ENCODE measurements at regions not wholly inside any gene's neighbourhood (a gene's known extent, or its start where the extent isn't known, plus 50 kb on each side); places are given as distances from the start of the nearest gene placed in this dataset.
"Not testable (repeated sequence)": the region's sequence is repeated elsewhere in the genome, so short reads cannot be mapped to it uniquely, and the experiment has no call there.

DNA sequence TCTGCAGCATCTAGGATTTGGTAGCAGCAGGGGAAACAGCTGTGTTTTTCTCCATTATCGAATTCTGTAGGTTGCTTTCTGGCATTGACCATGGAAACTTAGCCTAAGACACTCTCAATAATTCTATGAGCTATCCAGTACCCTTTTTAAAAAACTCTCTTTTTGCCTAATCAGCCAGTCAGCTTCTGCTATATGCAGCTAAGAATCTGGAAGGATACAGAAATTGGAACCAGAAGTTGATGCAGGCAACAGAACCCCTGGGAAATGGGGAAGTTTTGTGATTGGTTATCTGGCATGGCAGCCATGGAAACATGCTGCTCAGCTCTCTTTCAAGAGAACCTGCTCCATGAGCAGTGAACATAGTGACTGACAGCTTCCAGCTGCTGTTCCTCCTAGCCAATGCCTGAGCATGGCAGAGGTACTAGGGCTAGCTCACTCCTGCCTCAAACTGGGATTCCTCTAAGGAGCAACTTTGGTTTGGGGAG is 417.6 kb upstream of the MAOA start:
- no peak for DNase-seq

DNA sequence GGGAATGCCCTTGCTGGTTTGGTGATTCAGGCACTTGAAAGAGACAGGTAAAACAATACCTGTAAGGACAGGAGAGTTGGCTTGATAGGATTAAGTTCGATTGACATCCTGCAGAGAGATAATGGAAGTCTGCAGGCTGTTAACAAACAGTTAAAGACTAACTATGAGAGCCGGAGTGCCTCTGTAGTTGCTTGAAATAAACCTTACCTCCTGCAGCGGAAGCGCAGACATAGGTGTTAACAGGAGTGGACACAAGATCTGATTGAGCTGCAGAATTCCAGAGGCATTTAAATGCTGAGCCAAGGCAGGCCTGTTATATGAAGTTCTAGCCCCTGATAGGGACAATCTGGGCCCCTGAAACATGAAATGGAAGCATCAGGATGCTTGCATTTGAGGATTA is 416.7 kb upstream of the MAOA start:
- DNase-seq: no peak

DNA sequence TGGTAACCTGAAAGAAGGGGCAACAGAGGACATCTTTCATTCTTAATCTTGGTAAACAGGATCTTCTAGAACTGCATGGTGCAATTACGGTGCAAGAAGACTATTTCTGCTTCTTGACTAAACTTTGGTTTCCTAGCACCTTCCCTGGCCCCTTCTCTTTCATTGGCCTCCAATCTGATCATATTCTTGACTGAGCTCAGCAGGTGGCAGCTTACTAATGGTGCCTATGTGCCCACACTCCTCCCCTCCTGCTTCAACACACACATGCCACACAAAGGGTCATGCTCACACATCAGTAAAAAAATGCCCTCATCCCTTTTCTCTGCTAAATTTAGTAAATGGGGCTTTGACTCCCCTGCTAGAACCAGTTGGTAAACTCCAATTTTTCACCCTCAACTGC is 400.5 kb upstream of the MAOA start:
- no peak for DNase-seq

DNA sequence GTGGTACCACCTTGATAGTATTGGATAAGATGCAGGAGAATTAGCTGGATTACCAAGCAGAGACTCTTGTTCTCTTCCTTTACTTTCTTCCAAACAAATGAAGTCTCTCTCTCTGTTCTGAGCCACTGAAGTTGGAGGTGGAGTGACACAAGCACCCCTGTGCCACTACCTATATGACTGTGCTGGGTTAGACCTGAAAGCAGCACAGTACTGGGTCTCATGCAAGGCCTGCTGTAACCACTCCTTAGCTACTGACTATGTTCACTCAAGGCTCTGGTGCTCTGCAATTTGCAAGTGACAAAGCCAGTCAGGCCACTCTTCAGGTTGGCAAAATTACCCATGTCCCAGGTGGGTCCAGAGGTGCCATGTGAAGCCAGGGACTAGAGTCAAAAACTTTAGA is 389.6 kb upstream of the MAOA start:
- DNase-seq: no peak

DNA sequence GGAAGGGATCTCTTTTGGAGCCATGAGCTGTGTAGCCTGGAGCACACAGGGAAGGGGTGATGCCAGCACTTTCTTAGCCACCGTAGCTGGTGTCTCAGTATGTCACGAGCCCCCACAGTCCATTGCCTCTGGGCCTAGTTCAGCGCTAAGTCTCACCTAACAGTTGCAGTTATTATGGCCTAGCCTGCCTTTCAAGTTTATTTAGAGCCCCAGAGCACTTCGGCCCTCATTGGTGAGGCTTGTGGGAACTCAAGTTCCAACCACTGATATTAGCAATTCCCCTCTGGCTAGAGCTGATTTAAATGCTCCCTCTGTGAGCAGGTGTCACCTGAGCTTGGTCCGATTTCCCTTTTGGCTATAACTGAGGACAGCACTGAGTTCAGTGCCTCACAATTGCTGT is 388.4 kb upstream of the MAOA start:
- no peak for DNase-seq

DNA sequence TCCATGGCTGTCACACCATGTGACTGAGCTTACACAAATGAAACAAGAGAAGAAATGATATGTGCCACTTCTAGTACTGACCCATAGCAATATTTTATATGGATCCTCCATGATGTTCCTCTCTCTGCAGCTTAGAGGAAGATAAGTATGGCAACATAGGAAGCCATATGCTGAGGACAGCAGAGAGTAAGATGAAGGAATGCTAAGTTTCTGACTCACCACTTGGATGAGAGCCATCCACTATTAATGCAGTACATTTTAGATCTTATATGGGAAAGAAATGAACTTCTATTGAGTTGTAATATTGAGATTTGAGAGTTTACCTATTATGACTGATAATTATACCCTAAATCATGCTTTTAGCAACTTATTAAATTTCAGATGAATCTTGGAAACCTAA is 386.9 kb upstream of the MAOA start:
- no peak for DNase-seq

DNA sequence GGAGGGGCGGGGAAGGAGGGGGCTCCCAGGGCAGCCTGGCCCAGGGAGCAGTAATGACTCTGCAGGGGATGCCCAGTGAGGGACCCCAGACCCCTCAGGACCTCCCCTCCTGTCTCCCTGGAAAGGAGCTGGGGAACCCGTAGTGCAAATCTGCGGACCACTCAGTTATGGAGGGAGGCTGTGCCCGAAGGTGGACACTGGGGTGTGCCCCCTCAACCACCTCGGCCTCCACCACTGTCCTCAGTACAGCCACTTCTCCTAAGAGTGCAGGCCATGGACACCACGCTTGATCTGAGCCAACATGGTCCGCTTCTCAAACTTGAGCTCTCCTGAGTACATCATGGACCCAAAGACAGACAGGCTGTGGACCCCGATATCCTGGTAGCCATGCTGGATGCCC is 378.2 kb upstream of the MAOA start:
- no peak for DNase-seq

DNA sequence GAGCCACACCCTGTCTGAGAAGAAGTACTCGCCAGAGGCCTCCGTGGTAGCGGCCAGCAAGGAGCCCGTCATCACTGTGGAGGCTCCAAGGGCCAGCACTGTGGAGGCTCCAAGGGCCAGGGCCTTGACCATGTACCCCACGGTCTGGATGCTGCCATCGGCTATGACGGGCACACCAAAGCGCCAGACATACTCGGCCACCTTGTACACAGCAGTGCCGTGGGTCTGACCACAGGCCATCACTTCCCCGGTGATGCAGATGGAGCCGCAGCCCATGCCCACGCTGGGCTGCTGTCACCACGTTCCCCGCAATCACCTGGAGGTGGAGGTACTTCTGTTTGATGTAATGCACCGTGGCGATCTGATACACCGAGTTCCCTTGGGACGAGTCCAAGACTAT is 377.7 kb upstream of the MAOA start:
- no peak for DNase-seq

DNA sequence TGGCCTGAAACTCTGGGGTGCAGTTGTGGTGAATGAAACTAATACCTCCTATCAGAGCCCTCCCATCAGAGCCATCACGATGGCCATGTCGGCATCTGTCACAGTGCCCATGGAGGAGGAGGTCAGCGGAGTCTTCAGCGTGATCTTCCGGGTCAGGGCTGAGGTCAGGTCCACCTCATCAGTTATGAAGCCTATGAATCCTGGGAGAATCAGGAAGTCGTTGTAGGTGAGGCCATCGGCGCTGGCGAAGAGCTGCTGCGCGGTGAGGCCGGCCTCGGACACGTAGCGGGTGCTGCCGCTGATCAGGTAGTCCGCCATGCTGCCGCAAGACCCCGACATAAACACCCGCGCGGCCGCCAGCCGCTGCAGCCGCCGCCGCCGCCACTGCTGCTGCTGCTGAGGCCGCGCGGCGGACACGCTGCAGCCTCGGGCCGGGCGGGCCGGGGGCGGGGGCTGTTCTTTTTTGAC is 376.7 kb upstream of the MAOA start:
- no peak for DNase-seq

DNA sequence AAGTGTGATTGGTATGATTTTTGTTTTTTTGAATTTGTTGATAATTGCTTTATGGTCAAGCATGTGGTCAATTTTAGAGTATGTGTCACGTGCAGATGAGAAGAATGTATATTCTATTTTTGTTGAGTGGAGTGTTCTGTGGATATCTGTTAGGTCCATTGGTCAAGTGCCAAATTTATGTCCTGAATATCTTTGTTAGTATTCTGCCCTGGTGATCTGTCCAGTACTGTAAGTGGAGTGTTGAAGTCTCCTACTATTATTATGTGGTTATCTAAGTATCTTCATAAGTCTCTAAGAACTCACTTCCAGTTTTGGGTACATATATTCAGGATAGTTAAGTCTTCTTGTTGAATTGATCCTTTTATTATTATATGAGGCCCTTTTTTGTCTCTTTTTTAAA is 372.9 kb upstream of the MAOA start:
- no peak for DNase-seq

DNA sequence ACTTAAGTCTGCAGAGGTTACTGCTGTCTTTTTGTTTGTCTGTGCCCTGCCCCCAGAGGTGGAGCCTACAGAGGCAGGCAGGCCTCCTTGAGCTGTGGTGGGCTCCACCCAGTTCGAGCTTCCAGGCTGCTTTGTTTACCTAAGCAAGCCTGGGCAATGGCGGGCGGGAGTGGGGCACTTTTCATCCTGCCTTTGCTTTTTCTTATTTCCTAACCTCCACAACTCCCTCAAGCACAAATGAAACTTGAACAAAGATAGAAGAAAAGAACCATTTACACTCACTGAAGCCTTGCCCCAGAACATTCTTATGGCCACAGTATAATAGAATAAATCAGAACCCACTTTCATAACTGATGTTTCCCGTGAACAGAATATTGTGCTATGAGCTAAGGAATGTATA is 344.5 kb upstream of the MAOA start:
- not testable (repeated sequence) for DNase-seq

DNA sequence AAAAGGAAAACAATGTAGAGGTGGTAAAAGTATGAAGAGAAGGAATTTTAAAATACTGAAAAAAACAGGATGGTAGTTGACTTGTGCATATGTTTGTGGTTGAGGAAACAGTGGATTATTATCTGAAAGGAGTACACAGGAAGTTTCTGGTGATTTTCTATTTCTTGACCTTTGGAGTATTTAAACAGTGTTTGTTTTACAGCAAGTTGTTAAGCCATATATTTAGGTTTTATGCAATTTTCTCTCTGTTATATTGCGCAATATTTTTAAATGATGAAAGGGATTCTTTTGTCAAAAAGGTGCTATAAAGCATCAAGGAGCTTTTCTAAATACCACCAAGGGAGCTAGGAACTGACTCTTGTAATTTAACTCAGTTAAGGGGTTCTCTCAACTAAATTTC is 343.1 kb upstream of the MAOA start:
- DNase-seq: no peak

DNA sequence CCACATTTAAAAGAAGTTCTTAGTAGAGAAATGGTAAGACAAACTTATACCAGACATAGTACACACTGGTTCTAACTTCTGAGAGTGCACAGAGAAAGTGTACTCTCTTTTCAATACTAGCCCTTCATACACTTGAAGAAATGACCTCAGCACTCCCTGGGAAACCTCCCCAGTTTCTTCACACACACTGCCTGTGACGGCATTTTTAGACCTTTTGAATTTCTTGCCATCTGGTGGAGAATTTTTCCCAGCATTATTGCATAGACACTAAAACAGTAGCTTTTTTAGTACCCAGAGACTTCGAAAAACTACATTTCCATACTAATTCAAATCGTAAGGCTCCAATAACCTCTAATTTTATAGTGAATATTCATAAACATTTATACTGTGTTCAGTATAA is 341.6 kb upstream of the MAOA start:
- no peak for DNase-seq

DNA sequence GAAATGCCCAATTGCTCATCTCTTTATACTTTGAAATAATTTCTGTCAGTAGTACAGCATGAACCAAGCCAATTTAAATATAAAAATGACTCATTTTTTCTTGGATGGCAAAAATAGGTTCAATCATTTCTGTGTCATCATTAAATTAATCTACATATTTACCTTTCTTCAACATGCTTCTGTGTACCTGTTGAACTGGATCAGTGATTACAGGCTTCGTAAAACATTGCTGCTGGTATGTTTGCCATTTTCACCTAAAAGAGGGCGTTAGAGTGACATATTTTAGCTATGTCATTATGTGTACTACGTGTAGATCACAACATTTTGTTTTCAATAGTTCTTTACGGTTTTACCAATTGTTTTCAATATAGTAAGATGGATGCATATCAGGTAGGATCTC is 340.5 kb upstream of the MAOA start:
- DNase-seq: no peak

DNA sequence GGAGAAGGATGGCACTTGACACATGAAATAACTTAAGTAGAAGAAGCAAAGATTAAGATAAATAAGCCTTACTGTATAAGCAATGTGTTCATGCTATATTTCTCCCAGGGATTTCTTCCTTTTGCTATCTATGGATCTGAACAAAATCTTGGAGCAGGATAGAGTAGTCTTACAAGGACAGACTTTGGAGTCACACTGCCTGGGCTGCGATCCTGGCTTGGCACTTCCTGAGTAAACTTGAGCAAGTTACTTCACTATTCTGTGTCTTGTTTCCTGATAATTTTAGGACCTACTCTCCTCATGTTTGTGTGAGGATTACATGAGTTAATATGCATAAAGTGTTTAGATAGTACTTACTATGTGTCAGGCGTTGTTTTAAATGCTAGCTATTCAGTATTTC is 340.0 kb upstream of the MAOA start:
- DNase-seq: no peak

DNA sequence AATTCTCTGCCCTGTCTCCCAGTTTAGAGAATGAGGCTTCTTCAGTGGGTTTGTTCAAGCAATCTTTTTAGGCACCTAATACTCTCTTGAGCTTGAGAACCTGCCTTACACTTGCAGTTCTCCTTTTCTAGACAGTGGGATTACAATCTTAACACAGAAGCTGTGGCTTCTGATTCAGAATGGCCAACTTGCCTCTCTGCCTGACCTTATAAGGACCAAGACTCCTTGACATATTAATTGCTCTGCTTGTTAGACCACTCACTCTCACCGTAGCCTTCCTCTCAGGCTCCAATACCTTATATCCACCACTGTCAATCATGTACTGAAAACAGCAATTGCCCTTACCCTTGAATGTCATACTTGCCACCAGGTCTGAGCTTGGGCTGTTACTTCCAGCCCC is 338.7 kb upstream of the MAOA start:
- no peak for DNase-seq

DNA sequence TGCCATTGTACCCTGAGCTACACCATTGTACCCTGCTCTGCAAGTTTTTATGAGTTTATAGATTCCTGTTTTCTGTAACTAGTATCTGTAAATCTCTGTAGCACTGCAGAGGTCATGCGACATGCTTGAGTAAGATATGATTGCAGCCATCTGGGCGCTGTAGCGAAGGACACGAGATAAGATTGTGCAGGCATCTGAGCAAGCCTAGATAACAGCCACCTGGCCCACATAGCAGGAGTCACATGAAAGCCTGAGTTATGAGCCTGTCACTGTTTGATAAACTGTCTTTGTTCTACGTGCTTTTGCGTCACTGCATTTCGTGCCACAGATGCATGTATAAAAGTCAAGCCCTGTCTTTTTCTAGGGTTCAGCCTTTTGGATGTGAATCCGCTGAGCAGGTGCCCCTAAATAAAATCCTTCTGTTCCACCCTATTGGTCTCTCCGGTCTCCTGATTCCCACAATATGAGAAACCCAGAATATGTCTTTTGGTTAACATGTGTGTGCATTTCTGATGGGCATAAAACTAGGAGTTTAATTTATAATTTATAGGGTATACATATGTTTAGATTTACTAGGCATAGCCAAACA is 327.6 kb upstream of the MAOA start:
- DNase-seq: no peak

DNA sequence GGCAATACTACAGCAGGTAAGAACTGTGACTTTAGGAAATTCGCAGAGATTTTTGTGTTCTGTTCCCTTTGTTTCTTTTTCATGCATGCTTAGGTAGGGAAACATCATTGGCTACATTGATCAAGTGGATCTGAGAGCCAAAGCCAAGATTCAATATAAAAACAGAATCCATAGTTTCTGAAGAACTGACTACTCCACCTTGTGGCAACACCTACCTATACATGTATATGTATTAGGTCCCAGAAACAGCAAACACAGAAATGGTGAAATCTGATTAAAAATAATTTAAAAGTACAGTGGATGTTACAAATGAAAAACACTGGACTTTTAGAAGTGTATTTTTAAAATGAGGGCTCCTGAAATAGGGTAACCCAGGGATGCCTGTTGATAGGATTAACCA is 322.6 kb upstream of the MAOA start:
- no peak for DNase-seq

DNA sequence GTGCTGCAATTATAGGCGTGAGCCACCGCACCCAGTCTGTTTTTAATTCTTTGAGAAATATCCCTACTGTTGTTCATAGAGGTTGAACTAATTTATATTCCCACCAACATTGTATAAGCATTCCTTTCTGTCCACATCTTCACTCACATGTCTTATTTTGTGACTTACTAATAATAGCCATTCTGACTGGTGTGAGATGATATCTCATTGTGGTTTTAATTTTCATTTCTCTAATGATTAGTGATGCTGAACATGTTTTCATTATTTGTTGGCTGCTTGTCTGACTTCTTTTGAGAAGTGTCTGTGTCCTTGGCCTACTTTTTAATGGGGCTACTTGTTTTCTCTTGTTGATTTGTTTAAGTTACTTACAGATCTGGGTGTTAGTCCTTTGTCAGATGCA is 310.9 kb upstream of the MAOA start:
- no peak for DNase-seq

DNA sequence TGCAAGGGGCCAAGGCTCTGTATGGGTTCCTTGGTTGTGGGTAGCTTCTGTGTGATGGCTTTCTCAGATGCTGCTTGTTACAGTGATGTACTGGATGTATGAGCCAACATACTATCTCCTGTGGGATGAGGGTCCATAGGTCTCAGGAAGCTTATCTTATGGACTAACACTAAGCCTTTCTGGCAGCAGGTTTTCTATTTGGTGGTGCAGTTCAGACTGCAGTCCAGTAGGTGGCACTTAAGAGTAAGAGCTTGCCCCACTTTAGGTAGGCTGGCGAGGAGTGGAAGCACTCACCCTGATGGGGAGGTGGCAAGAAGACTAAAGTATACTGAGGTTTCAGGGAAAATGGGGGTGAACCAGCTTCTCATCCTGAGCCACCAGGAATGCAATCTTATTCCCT is 306.7 kb upstream of the MAOA start:
- peak; percentile 22 for DNase-seq

DNA sequence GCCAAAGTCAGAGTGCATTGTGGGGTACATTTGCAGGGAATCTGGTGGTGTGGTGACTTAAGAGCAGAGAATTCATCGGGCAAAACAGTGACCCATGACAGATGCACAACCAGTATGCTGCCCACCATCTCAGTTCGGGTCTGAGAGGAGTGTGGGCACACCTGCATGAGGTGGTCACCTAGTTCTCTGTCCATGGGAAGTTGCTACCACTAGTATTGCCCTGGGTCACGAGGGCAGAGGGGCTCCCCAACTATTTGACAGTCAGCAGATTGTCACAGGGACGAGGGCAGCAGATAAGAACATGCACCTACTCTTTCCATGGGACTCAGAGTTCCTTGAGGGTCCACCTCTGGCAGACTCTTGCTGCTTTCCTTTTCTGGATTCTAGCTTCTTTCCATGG is 305.2 kb upstream of the MAOA start:
- no peak for DNase-seq

DNA sequence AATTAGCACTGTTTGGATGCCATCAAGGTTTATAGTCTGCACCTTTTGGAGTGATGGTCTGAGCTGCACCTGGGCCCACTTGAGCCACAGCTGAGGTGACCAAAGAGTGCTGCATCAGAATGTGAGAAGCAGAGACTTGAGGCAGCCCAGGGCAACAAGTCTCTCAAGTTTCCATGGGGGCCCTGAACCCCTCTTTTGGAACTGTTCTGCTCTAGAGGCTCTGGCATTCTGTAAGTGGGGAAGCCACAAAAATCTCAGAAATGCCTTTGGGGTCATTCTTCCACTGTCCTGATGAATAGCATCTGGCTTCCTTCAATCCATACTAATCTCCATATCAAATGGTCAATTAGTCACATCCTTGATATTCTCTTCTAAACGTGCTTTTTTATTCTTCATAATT is 298.4 kb upstream of the MAOA start:
- no peak for DNase-seq

DNA sequence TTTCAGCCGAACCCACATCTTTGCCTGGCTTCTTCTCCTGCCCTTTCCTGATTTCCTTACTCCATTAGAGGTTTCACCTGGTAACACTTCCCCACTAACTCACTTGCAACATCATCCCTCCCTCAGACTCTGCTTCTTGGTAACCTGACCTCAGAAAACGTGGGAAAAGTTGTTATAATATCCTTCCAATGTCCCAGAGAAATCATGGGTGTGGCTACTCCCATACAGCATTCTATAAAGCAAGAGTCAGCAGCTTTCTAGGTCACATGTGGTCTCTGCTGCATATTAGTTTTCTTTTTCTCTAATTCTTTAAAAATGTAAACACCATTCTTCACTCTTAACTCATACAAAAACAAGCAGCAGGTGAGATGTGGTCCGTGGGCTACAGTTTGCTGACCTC is 283.1 kb upstream of the MAOA start:
- no peak for DNase-seq

DNA sequence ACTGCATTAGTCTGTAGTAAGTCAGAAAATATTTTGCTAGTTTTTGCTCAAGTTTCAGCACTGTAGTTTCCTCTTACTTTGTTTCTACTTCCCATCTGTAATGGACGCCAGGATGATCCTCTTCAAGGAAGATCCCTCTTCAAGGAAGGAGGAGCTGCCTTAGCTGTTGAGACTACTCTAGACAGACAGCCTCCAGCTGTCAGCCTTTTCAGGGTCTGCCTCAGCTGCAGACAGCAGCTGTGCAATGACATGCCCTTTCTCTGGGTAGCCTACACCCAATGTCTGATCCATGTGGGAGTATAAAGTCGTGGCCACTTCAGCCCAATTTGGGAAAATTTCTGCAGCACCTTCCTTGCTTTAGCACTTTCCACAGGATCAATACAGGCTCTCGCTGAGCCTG is 281.0 kb upstream of the MAOA start:
- no peak for DNase-seq

DNA sequence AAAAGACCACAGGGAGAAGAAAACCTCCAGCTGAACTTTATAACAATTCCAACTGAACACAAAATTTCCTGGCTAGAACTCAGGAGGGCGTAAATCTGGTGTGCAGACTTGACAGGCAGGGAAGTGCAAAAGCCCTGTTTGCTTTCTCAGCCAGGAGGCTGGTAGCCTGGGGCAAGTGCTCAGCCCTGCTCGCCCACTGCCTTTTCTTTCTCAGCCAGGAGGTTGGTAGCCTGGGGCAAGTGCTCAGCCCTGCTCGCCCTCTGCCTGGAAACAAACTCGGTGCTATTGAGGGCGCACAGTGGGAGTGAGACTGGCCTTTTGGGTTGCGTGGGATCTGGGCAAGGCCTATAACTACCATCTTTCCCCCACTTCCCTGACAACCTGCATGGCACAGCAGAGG is 275.4 kb upstream of the MAOA start:
- DNase-seq: no peak

DNA sequence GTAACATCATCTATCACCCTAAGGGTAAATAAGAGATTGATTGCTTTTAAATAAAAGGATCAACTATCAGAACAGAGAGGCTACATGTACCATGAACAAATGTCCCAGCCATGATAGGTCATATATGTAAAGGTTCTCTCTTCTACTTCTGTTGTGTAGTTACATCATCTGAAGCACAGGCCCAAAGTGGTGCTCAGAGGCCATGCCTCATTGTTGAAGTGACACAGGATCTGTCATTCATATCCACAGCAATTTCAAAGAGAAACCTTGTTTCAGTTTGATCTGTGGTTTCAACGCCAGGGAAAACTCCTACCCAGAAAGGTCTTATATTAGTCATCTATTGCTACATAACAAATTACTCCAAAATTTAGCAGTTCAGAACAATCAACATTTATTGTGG is 269.2 kb upstream of the MAOA start:
- no peak for DNase-seq

Data from inflammatory macrophage treated with lipopolysaccharide for 4 hours (primary cell).